DND-41 (cell line): ENCODE measurements at regions not wholly inside any gene's neighbourhood (a gene's known extent, or its start where the extent isn't known, plus 50 kb on each side); places are given as distances from the start of the nearest gene placed in this dataset.

Experiments
- ATAC-seq: fragments of 200-7000 bp; cut with Tn5 transposase; 3 replicates; pipeline ENCODE4 v1.9.1; 2021; ENCODE audit warnings: low read depth; ENCODE audit not compliant: insufficient read depth
- DNase-seq: peaks from one replicate; pipeline ENCODE4 v3.0.0-alpha.2; 2020
- H2AFZ ChIP-seq: 2 replicates; pipeline ENCODE4 v1.6.0; 2012; ENCODE audit warnings: low read depth, low read length
- H3K27ac ChIP-seq: 2 replicates; pipeline ENCODE4 v1.5.1; 2012; ENCODE audit warnings: low read length, inconsistent platforms
- H3K27me3 ChIP-seq: fragments of 200-600 bp; sonication (generic); 2 replicates; pipeline ENCODE4 v1.6.0; 2012; ENCODE audit warnings: low read length, mild to moderate bottlenecking, inconsistent platforms; ENCODE audit not compliant: insufficient read depth, poor library complexity
- H3K36me3 ChIP-seq: 2 replicates; pipeline ENCODE4 v1.5.1; 2012; ENCODE audit warnings: low read length, inconsistent platforms; ENCODE audit not compliant: insufficient read depth
- H3K4me1 ChIP-seq: 2 replicates; pipeline ENCODE4 v1.5.1; 2012; ENCODE audit warnings: mild to moderate bottlenecking, low read length; ENCODE audit not compliant: insufficient read depth
- H3K4me2 ChIP-seq: 2 replicates; pipeline ENCODE4 v1.6.0; 2012; ENCODE audit warnings: mild to moderate bottlenecking, moderate library complexity, low read length, inconsistent platforms; ENCODE audit not compliant: insufficient read depth
- H3K4me3 ChIP-seq, 2 experiments: fragments of 200-600 bp in 1 of 2; shearing (Covaris generic) in 1 of 2; 2 replicates each; pipeline ENCODE4 v1.5.1; 2012 to 2016; ENCODE audit warnings: inconsistent platforms in 2 of 2, low read length in 2 of 2, mild to moderate bottlenecking in 2 of 2, low read depth in 1 of 2, moderate library complexity in 1 of 2
- H3K79me2 ChIP-seq: 2 replicates; pipeline ENCODE4 v1.6.0; 2012; ENCODE audit warnings: low read length, inconsistent platforms; ENCODE audit not compliant: insufficient read depth
- H3K9ac ChIP-seq: 2 replicates; pipeline ENCODE4 v1.6.0; 2012; ENCODE audit warnings: low read depth, mild to moderate bottlenecking, inconsistent platforms, low read length, moderate library complexity
- H3K9me3 ChIP-seq: 2 replicates; pipeline ENCODE4 v1.5.1; 2012; ENCODE audit warnings: low read length, moderate library complexity, mild to moderate bottlenecking, inconsistent platforms; ENCODE audit not compliant: insufficient read depth, severe bottlenecking
- H4K20me1 ChIP-seq: 2 replicates; pipeline ENCODE4 v1.6.0; 2012; ENCODE audit warnings: low read length; ENCODE audit not compliant: insufficient read depth
- EZH2 ChIP-seq: IDR thresholded peaks from 3 replicates; pipeline ENCODE4 v1.6.1; 2012; ENCODE audit warnings: borderline replicate concordance, low read depth, mild to moderate bottlenecking, moderate library complexity, low read length, inconsistent platforms; ENCODE audit not compliant: severe bottlenecking
- TF ChIP-seq, protein P1 (sequence below): IDR thresholded peaks from 2 replicates; pipeline ENCODE4 v1.5.1; 2012; ENCODE audit warnings: borderline replicate concordance, low read length, moderate library complexity, mild to moderate bottlenecking; ENCODE audit not compliant: poor library complexity, severe bottlenecking; ENCODE audit errors: extremely low read depth

GRCh38 chr5:114243281-114243971 lies 118.4 kb upstream of the KCNN2 start:
- ATAC-seq (no peak), DNase-seq (no peak)
- Histone ChIP-seq H3K9me3 (no peaks in the 10 kb centered on the region), H3K9ac (no peak overlapping the region), H4K20me1 (no peaks in the 10 kb centered on the region), H3K27ac (no peak overlapping the region), H3K27me3 (no peaks in the 10 kb centered on the region), H3K36me3 (no peaks in the 10 kb centered on the region), H3K4me3 (no peak overlapping the region), H3K4me1 (no peaks in the 10 kb centered on the region), H2AFZ (no peak overlapping the region), H3K4me2 (no peak overlapping the region), H3K79me2 (no peaks in the 10 kb centered on the region)
- TF ChIP-seq EZH2: no peak
- TF ChIP-seq, protein P1, sequence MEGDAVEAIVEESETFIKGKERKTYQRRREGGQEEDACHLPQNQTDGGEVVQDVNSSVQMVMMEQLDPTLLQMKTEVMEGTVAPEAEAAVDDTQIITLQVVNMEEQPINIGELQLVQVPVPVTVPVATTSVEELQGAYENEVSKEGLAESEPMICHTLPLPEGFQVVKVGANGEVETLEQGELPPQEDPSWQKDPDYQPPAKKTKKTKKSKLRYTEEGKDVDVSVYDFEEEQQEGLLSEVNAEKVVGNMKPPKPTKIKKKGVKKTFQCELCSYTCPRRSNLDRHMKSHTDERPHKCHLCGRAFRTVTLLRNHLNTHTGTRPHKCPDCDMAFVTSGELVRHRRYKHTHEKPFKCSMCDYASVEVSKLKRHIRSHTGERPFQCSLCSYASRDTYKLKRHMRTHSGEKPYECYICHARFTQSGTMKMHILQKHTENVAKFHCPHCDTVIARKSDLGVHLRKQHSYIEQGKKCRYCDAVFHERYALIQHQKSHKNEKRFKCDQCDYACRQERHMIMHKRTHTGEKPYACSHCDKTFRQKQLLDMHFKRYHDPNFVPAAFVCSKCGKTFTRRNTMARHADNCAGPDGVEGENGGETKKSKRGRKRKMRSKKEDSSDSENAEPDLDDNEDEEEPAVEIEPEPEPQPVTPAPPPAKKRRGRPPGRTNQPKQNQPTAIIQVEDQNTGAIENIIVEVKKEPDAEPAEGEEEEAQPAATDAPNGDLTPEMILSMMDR: no peak

DNA sequence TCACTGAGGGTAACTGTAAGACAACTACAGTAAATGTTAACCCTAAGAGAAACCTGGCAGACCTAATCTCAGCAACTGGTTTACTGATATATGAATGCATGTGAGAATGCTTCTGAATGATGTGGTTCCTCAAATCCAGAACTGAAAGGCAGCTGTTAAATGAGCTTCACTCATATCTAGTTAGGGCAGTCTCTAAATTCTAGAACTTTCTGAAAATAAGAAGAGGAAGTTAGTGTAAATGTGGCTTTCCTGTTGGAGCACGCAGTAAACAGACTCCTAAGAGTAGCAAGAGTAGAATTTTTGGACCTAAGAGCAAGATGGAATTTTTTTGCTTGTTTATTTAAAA lies 117.9 kb upstream of the KCNN2 start:
- Histone ChIP-seq H3K9ac (no peak overlapping the region), H3K79me2 (no peaks in the 10 kb centered on the region), H3K4me3 (no peak overlapping the region), H2AFZ (no peak overlapping the region), H3K4me1 (no peaks in the 10 kb centered on the region), H3K27me3 (no peaks in the 10 kb centered on the region), H3K27ac (no peak overlapping the region), H4K20me1 (no peaks in the 10 kb centered on the region), H3K4me2 (no peak overlapping the region), H3K36me3 (no peaks in the 10 kb centered on the region), H3K9me3 (no peaks in the 10 kb centered on the region)
- ATAC-seq (no peak), DNase-seq (no peak)
- TF ChIP-seq, protein P1: no peak
- TF ChIP-seq EZH2: no peak

GRCh38 chr5:114249823-114250222 lies 112.0 kb upstream of the KCNN2 start:
- no peak overlapping the region for H2AFZ ChIP-seq
- H3K27me3 ChIP-seq: no peaks in the 10 kb centered on the region
- H3K9ac ChIP-seq: no peak overlapping the region
- TF ChIP-seq, protein P1: no peak
- TF ChIP-seq EZH2: no peak
- H3K4me1 ChIP-seq: no peaks in the 10 kb centered on the region
- no peaks in the 10 kb centered on the region for H3K36me3 ChIP-seq
- H3K79me2 ChIP-seq: no peaks in the 10 kb centered on the region
- no peak overlapping the region for H3K27ac ChIP-seq
- DNase-seq: no peak
- no peak overlapping the region for H3K4me2 ChIP-seq
- no peaks in the 10 kb centered on the region for H3K9me3 ChIP-seq
- no peaks in the 10 kb centered on the region for H4K20me1 ChIP-seq
- H3K4me3 ChIP-seq: no peak overlapping the region
- ATAC-seq: no peak

GRCh38 chr5:114250536-114250935 lies 111.3 kb upstream of the KCNN2 start:
- H3K27me3 ChIP-seq: no peaks in the 10 kb centered on the region
- H2AFZ ChIP-seq: no peak overlapping the region
- H3K9me3 ChIP-seq: no peaks in the 10 kb centered on the region
- no peak overlapping the region for H3K27ac ChIP-seq
- no peak overlapping the region for H3K4me3 ChIP-seq
- no peaks in the 10 kb centered on the region for H4K20me1 ChIP-seq
- no peak for ATAC-seq
- H3K79me2 ChIP-seq: no peaks in the 10 kb centered on the region
- DNase-seq: no peak
- H3K4me2 ChIP-seq: no peak overlapping the region
- no peaks in the 10 kb centered on the region for H3K4me1 ChIP-seq
- no peak for TF ChIP-seq EZH2
- TF ChIP-seq, protein P1: no peak
- no peak overlapping the region for H3K9ac ChIP-seq
- H3K36me3 ChIP-seq: no peaks in the 10 kb centered on the region
